Myocyte (in vitro differentiated cells): ENCODE measurements at regions not wholly inside any gene's neighbourhood (a gene's known extent, or its start where the extent isn't known, plus 50 kb on each side); places are given as distances from the start of the nearest gene placed in this dataset.
"Not testable (repeated sequence)": the region's sequence is repeated elsewhere in the genome, so short reads cannot be mapped to it uniquely, and the experiment has no call there.

Experiments
- DNase-seq: peaks from one replicate; pipeline ENCODE4 v3.0.0-alpha.2; 2012; ENCODE audit warnings: low read depth

DNA sequence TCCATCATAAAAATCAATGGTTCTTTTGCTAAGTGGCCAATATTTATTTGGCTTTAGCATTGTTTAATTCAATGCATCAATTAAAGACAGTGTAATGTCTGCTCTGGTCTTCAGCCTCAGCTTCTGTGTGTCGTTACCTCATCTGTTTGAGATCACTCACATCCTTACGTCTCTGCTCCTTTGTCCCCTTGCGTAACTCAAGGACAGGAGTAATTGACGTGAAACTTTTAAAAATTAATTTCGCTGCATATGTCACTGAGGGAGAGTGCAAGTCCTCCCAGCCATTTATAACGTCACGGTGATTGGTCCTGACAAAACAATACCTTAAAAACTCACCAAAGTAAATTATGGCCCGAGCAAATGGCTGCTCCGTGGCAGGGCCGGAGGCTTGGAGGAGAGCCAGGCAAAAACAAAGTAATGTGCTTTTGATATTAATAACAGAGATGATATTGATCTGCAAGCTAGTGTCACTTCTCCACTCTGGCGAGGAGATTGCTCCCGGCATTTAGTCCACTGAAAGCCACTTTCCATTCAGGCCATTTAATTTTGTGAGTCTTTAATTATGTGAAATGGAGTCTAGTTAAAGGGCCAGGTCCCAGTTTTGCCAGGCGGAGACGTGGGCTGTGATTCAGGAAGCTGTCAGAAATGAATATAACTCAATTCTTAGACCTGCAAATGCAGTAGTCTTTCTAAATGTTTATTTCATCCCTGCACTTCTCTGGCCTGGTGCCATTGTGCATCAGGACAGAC lies 150.9 kb upstream of the POU3F1 start:
- DNase-seq: no peak

GRCh38 chr1:38194472-38194871 lies 147.9 kb upstream of the POU3F1 start:
- DNase-seq: no peak

DNA sequence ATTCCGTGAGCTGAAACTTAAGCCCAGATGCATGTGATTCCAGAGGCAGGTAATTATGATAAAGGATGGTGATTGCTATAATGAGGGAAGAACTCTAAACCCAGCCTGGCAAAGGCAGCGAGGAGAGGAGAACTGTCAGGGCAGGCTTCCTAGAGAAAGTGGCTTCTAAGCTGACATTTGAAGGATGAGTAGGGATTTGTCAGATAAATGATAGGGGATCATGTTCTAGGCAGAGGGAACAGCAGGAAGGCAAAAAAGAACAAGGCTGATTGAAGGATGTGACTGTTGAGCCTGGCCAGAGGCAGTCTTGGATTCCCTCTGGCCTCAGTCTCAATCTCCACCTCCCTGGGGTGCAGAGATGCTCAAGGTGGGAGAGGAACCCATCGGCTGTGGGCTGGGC lies 146.4 kb upstream of the POU3F1 start:
- no peak for DNase-seq

DNA sequence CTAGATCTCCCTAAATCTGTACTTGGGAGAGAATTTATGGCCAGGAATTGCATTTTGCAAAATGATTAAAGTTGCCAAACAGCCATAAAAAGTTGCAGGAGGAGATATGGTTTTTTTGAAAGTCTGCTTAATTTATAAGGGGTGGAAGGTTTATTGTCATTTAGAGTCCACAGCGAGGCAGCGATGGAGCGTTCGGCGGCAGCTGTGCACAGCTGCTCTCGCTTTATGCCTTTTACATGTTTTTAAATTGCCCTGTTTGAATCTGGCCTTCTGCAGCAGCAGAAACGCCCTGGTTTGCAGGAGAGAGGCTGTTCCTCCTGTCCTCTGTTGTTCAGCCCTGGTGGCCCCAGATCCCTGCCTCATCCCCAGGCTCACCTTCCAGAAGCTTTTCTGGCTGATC lies 144.9 kb upstream of the POU3F1 start:
- no peak for DNase-seq

- no peak for DNase-seq
Measured at GRCh38 chr1:38190983-38191382, 144.4 kb upstream of the POU3F1 start.

- DNase-seq: no peak
Measured at GRCh38 chr1:38187552-38187951, 141.0 kb upstream of the POU3F1 start.

GRCh38 chr1:38186566-38186965 lies 140.0 kb upstream of the POU3F1 start:
- no peak for DNase-seq

- no peak for DNase-seq
Measured at GRCh38 chr1:38185913-38186312, 139.3 kb upstream of the POU3F1 start.

- DNase-seq: no peak
Measured at GRCh38 chr1:38183747-38184146, 137.2 kb upstream of the POU3F1 start.

- no peak for DNase-seq
Measured at GRCh38 chr1:38183096-38183495, 136.5 kb upstream of the POU3F1 start.

- DNase-seq: not testable (repeated sequence)
Measured at GRCh38 chr1:38180388-38180787, 133.8 kb upstream of the POU3F1 start.

GRCh38 chr1:38179483-38179882 lies 132.9 kb upstream of the POU3F1 start:
- DNase-seq: peak; percentile 16

GRCh38 chr1:38178216-38178615 lies 131.6 kb upstream of the POU3F1 start:
- DNase-seq: no peak

DNA sequence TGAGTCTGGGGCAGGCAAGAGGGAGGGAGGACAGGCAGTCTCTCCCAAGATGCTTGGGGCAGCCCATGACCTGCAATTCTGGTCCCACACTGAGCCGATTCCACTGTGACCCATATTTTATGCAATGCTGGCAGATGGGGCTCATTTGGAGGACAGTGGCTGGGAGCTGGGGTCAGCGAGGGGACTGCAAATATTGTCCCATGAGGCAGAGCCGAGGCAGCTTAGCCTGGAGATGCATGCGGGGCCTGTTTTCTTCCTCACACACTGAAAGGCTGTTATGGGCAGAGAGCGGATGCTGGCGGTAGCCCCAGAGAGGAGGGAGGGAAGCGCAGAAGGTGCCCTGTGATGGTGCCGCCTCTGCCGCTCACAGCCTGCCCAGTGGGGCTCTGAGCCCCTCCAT lies 128.5 kb upstream of the POU3F1 start:
- DNase-seq: no peak

GRCh38 chr1:38173848-38174247 lies 127.3 kb upstream of the POU3F1 start:
- no peak for DNase-seq

GRCh38 chr1:38173157-38173831 lies 126.7 kb upstream of the POU3F1 start:
- DNase-seq: no peak

GRCh38 chr1:38169121-38169520 lies 122.5 kb upstream of the POU3F1 start:
- no peak for DNase-seq

DNA sequence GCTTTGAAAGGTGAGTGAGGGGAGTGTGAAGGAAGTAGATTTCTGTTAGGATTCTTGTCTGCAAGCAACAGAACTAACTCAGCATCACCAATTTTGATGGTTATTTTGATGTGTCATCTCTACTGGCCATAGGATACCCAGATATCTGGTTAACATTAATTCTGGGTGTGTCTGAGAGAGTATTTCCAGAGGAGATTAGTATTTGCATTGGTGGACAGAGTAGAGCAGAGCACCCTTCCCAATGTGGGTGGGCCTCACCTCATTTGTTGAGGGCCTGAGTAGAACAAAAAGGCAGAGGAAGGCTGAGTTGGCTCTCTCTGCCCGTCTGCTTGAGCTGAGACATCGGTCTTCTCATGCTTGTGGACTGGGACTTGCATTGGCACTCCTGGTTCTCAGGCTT lies 121.8 kb upstream of the POU3F1 start:
- no peak for DNase-seq

- no peak for DNase-seq
Measured at GRCh38 chr1:38166461-38166860, 119.9 kb upstream of the POU3F1 start.

- peak; percentile 81 for DNase-seq
Measured at GRCh38 chr1:38153778-38154470, 107.3 kb upstream of the POU3F1 start.

DNA sequence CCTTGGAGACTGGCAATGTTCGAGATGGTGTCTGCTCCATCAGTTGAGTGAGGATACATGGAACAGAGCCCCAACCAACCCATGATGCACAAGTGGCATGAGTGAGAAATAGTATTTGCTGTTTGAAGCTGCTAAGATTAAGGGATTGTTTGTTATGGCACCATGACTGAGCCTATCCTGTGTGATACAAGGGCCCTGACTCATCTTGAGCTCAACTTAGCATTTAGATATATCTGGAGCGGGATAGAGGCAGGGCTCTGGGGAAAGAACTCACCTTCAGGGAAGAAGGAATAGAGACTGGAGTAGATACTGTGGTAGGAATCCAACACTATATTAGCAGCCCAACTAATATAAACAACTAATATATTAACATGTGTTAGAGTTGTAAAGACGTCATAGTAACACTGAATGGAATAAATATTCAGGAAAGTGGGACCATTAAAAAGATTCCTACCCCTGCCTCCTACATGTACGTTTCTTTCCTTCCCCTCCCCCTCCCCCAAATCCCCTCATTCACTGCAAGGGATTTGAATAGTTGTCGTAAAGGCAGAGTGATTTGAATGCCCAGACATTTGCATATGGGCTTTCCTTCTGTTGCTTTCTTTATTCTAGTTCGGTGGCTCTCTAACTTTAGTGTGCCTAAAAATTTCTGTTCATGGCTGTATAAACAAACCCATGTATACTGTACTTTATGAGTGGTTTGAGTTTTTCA lies 106.6 kb upstream of the POU3F1 start:
- no peak for DNase-seq
